ENCODE measurements at regions not wholly inside any gene's neighbourhood (a gene's known extent, or its start where the extent isn't known, plus 50 kb on each side); places are given as distances from the start of the nearest gene placed in this dataset.

GRCh38 chr19:31214997-31215396 lies 134.2 kb downstream of the TSHZ3 start:
- H3K27ac ChIP-seq (ENCODE audit: low read depth in 1 of 2, low read length in 2 of 2) = no peak overlapping the region
- H3K27me3 Mint-ChIP-seq (ENCODE audit: low read depth in 3 of 3) = peaks cover 29 to 43% (median 35%) of the 10 kb centered on the region in 3 donors
- WGBS (ENCODE audit: insufficient coverage) = no CpG with 5 or more reads among the region's 2 CpGs
- H3K4me2 ChIP-seq (replicated peaks; ENCODE audit: extremely low read depth, low read length, poor library complexity, severe bottlenecking) = no peak overlapping the region
- H3K4me3 ChIP-seq (replicated peaks in 1 of 3; ENCODE audit: low read depth in 2 of 3, low read length in 3 of 3) = no peak overlapping the region
- no peak overlapping the region for H3K9ac ChIP-seq (ENCODE audit: insufficient read depth, low read length, poor library complexity, severe bottlenecking)
- DNase-seq = no peak
- H3K79me2 ChIP-seq (ENCODE audit: insufficient read depth, low read length) = no peaks in the 10 kb centered on the region
- H3K4me3 Mint-ChIP-seq = peak overlapping the region in 1 of 2 donors; percentile 26
- H2AFZ ChIP-seq (ENCODE audit: insufficient read depth, low read depth, low read length, poor library complexity, severe bottlenecking) = no peak overlapping the region
- H3K27me3 ChIP-seq (ENCODE audit: control insufficient read depth in 2 of 2, insufficient read depth in 2 of 2, low read length in 2 of 2) = peaks cover 10 to 29% of the 10 kb centered on the region in 2 donors
- TF ChIP-seq CTCF (IDR thresholded peaks at IDR 0.05) = no peak
- H3K9me3 ChIP-seq (replicated peaks in 1 of 2; ENCODE audit: control insufficient read depth in 1 of 2, insufficient read depth in 1 of 2, low read length in 2 of 2) = no peaks in the 10 kb centered on the region
- H3K4me1 ChIP-seq (ENCODE audit: control insufficient read depth in 1 of 2, insufficient read depth in 2 of 2, low read length in 2 of 2) = peaks cover 10 to 13% of the 10 kb centered on the region in 2 donors
- H3K4me1 Mint-ChIP-seq = peaks cover 12% of the 10 kb centered on the region
- H3K9me3 Mint-ChIP-seq = peaks cover 0 to 5% (median 0%) of the 10 kb centered on the region in 7 donors
- no peaks in the 10 kb centered on the region for H3K36me3 Mint-ChIP-seq
- H4K20me1 ChIP-seq (ENCODE audit: insufficient read depth, low read length) = no peaks in the 10 kb centered on the region
- H3K27ac Mint-ChIP-seq = no peak overlapping the region
- intact Hi-C loops (cut with micrococcal nuclease) = loop anchor here in 1 of 2 donors (10.0 kb wide), 1 partner anchor 140 kb away; no protein-coding TSS in a partner anchor
- H3K36me3 ChIP-seq (replicated peaks in 1 of 2; ENCODE audit: control insufficient read depth in 1 of 2, insufficient read depth in 2 of 2, low read length in 2 of 2) = no peaks in the 10 kb centered on the region

GRCh38 chr19:31214086-31214485 lies 135.2 kb downstream of the TSHZ3 start:
- DNase-seq = peak; percentile 76 to 95 (median 89)
- Histone ChIP-seq H3K4me1 (ENCODE audit: control insufficient read depth in 1 of 2, insufficient read depth in 2 of 2, low read length in 2 of 2) (peaks cover 10 to 13% of the 10 kb centered on the region in 2 donors), H3K79me2 (ENCODE audit: insufficient read depth, low read length) (no peaks in the 10 kb centered on the region), H3K36me3 (replicated peaks in 1 of 2; ENCODE audit: control insufficient read depth in 1 of 2, insufficient read depth in 2 of 2, low read length in 2 of 2) (no peaks in the 10 kb centered on the region), H3K4me2 (replicated peaks; ENCODE audit: extremely low read depth, low read length, poor library complexity, severe bottlenecking) (peak overlapping the region; percentile 53), H3K4me3 (replicated peaks in 1 of 3; ENCODE audit: low read depth in 2 of 3, low read length in 3 of 3) (peak overlapping the region in 1 of 3 experiments; percentile 42), H3K27ac (ENCODE audit: low read depth in 1 of 2, low read length in 2 of 2) (no peak overlapping the region), H3K27me3 (ENCODE audit: control insufficient read depth in 2 of 2, insufficient read depth in 2 of 2, low read length in 2 of 2) (peaks cover 10 to 37% of the 10 kb centered on the region in 2 donors), H2AFZ (ENCODE audit: insufficient read depth, low read depth, low read length, poor library complexity, severe bottlenecking) (peak overlapping the region; percentile 46), H3K9me3 (replicated peaks in 1 of 2; ENCODE audit: control insufficient read depth in 1 of 2, insufficient read depth in 1 of 2, low read length in 2 of 2) (no peaks in the 10 kb centered on the region), H4K20me1 (ENCODE audit: insufficient read depth, low read length) (no peaks in the 10 kb centered on the region), H3K9ac (ENCODE audit: insufficient read depth, low read length, poor library complexity, severe bottlenecking) (no peak overlapping the region)
- Mint-ChIP-seq H3K27ac (peak overlapping the region; percentile 42 to 81 (median 64)), H3K27me3 (ENCODE audit: low read depth in 3 of 3) (peaks cover 37 to 49% (median 43%) of the 10 kb centered on the region in 3 donors), H3K36me3 (no peaks in the 10 kb centered on the region), H3K4me1 (peaks cover 12% of the 10 kb centered on the region), H3K9me3 (peaks cover 0 to 9% (median 0%) of the 10 kb centered on the region in 7 donors), H3K4me3 (peak overlapping the region; percentile 60 to 77)
- TF ChIP-seq CTCF (IDR thresholded peaks at IDR 0.05) = no peak
- 0% methylated on average over 2 of the region's 9 CpGs for WGBS (ENCODE audit: insufficient coverage)
- intact Hi-C loops (cut with micrococcal nuclease) = loop anchor here in 1 of 2 donors (10.0 kb wide), 1 partner anchor 141 kb away; no protein-coding TSS in a partner anchor
